ENCODE measurements at regions not wholly inside any gene's neighbourhood (a gene's known extent, or its start where the extent isn't known, plus 50 kb on each side); places are given as distances from the start of the nearest gene placed in this dataset.

DNA sequence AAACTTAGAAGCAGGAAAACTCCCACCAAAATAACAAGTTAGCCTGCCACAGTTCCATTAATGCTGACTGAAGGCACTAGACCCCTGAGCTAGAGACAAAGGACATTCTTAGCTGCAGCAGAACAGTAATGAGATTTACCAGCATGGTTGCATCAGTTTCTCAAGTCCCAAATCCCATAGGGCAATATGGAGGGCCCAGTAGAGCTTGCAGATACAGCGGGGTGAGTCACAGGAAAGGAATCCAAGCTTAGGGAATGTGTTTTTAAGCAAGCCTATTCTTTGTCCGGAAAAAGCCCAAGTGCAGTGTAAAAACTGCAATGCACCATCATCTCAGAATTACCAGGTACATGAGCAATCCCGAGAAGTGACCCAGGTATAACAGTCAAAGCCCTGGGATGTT lies 51.3 kb upstream of the EXOC1L start:
- TF ChIP-seq, protein P1, sequence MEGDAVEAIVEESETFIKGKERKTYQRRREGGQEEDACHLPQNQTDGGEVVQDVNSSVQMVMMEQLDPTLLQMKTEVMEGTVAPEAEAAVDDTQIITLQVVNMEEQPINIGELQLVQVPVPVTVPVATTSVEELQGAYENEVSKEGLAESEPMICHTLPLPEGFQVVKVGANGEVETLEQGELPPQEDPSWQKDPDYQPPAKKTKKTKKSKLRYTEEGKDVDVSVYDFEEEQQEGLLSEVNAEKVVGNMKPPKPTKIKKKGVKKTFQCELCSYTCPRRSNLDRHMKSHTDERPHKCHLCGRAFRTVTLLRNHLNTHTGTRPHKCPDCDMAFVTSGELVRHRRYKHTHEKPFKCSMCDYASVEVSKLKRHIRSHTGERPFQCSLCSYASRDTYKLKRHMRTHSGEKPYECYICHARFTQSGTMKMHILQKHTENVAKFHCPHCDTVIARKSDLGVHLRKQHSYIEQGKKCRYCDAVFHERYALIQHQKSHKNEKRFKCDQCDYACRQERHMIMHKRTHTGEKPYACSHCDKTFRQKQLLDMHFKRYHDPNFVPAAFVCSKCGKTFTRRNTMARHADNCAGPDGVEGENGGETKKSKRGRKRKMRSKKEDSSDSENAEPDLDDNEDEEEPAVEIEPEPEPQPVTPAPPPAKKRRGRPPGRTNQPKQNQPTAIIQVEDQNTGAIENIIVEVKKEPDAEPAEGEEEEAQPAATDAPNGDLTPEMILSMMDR (IDR thresholded peaks at IDR 0.05; ENCODE audit: low read length) = no peak
- no peak for TF ChIP-seq EZH2 (IDR thresholded peaks at IDR 0.05; ENCODE audit: borderline replicate concordance, low read length)

Measured in OCI-LY1 (cell line).